ENCODE measurements at regions not wholly inside any gene's neighbourhood (a gene's known extent, or its start where the extent isn't known, plus 50 kb on each side); places are given as distances from the start of the nearest gene placed in this dataset.

- H3K79me2 ChIP-seq (ENCODE audit: control insufficient read depth, insufficient read depth, low read length) = no peaks in the 10 kb centered on the region
- in situ Hi-C loops (cut with MboI) (no loop called here), intact Hi-C loops (cut with micrococcal nuclease; ENCODE audit: unreplicated experiment) (no loop called here)
- H2AFZ ChIP-seq (ENCODE audit: control insufficient read depth, low read depth, low read length) = no peak overlapping the region
- no peak overlapping the region for H3K4me2 ChIP-seq (ENCODE audit: control insufficient read depth, insufficient read depth)
- FAIRE-seq (no peak), ATAC-seq (no peak), DNase-seq (ENCODE audit: low read depth, low spot score) (no peak)
- H3K9ac ChIP-seq (ENCODE audit: control insufficient read depth, insufficient read depth, low read length) = no peak overlapping the region
- ChIA-PET POLR2A (no interaction called here), CTCF (no interaction called here), SMC1A (ENCODE audit: uncharacterized antibody, unreplicated experiment) (no interaction called here), RAD21 (ENCODE audit: unreplicated experiment) (no interaction called here)
- H3K9me3 ChIP-seq (replicated peaks; ENCODE audit: control insufficient read depth, insufficient read depth, low read length) = no peaks in the 10 kb centered on the region
- H4K20me1 ChIP-seq (ENCODE audit: control insufficient read depth, insufficient read depth) = no peaks in the 10 kb centered on the region
- BruUV-seq (replicated peaks) = no TSS peak
- no peaks in the 10 kb centered on the region for H3K4me1 ChIP-seq (ENCODE audit: control insufficient read depth, insufficient read depth, low read length)
- TF ChIP-seq RCOR1 (conservative IDR thresholded peaks at IDR 0.05; ENCODE audit: low read depth, low read length) = no peak
- no peak for TF ChIP-seq POLR2AphosphoS5 (IDR thresholded peaks at IDR 0.05; ENCODE audit: low read length)
- TF ChIP-seq ZSCAN29 (IDR thresholded peaks at IDR 0.05) = no peak
- TF ChIP-seq CHD4 (IDR thresholded peaks at IDR 0.05) = no peak
- no peak for TF ChIP-seq HDAC2 (IDR thresholded peaks at IDR 0.05)
- TF ChIP-seq CEBPB (IDR thresholded peaks at IDR 0.05; ENCODE audit: borderline replicate concordance in 1 of 2, low read depth in 2 of 2, low read length in 2 of 2) = no peak
- TF ChIP-seq, protein P1, sequence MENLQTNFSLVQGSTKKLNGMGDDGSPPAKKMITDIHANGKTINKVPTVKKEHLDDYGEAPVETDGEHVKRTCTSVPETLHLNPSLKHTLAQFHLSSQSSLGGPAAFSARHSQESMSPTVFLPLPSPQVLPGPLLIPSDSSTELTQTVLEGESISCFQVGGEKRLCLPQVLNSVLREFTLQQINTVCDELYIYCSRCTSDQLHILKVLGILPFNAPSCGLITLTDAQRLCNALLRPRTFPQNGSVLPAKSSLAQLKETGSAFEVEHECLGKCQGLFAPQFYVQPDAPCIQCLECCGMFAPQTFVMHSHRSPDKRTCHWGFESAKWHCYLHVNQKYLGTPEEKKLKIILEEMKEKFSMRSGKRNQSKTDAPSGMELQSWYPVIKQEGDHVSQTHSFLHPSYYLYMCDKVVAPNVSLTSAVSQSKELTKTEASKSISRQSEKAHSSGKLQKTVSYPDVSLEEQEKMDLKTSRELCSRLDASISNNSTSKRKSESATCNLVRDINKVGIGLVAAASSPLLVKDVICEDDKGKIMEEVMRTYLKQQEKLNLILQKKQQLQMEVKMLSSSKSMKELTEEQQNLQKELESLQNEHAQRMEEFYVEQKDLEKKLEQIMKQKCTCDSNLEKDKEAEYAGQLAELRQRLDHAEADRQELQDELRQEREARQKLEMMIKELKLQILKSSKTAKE (IDR thresholded peaks at IDR 0.05; ENCODE audit: low read depth, poor library complexity, severe bottlenecking) = no peak
- TF ChIP-seq, protein P2, sequence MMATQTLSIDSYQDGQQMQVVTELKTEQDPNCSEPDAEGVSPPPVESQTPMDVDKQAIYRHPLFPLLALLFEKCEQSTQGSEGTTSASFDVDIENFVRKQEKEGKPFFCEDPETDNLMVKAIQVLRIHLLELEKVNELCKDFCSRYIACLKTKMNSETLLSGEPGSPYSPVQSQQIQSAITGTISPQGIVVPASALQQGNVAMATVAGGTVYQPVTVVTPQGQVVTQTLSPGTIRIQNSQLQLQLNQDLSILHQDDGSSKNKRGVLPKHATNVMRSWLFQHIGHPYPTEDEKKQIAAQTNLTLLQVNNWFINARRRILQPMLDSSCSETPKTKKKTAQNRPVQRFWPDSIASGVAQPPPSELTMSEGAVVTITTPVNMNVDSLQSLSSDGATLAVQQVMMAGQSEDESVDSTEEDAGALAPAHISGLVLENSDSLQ (IDR thresholded peaks at IDR 0.05) = no peak
- no peak for TF ChIP-seq ETV6 (conservative IDR thresholded peaks at IDR 0.05 in 1 of 2, IDR thresholded peaks at IDR 0.05 in 1 of 2; ENCODE audit: borderline replicate concordance in 1 of 2, low read depth in 1 of 2)
- TF ChIP-seq ATF2 (IDR thresholded peaks at IDR 0.05; ENCODE audit: low read length) = no peak
- TF ChIP-seq RELA (IDR thresholded peaks at IDR 0.05; ENCODE audit: borderline replicate concordance, partially characterized antibody) = no peak
- no peak for TF ChIP-seq TCF7 (IDR thresholded peaks at IDR 0.05; ENCODE audit: borderline replicate concordance)
- no peak for TF ChIP-seq GABPA (IDR thresholded peaks at IDR 0.05; ENCODE audit: low read depth)
- no peak for TF ChIP-seq EP300 (IDR thresholded peaks at IDR 0.05; ENCODE audit: borderline replicate concordance in 1 of 2, control insufficient read depth in 1 of 2, low read depth in 2 of 2, low read length in 2 of 2)
- TF ChIP-seq STAT1 (conservative IDR thresholded peaks at IDR 0.05) = no peak
- no peak for TF ChIP-seq CBX5 (IDR thresholded peaks at IDR 0.05; ENCODE audit: low read depth)
- no peak for TF ChIP-seq ASH2L (IDR thresholded peaks at IDR 0.05; ENCODE audit: borderline replicate concordance, low read depth)
- TF ChIP-seq MEF2B (IDR thresholded peaks at IDR 0.05; ENCODE audit: partially characterized antibody, poor library complexity, severe bottlenecking) = no peak
- TF ChIP-seq BRCA1 (IDR thresholded peaks at IDR 0.05; ENCODE audit: low read depth, low read length) = no peak
- H3K27me3 ChIP-seq (replicated peaks in 1 of 2; ENCODE audit: control insufficient read depth in 2 of 2, insufficient read depth in 2 of 2, low read length in 1 of 2) = peaks cover 0 to 1% of the 10 kb centered on the region in 2 experiments; a peak in 1 of 4 replicates
- WGBS (ENCODE audit: insufficient coverage, insufficient replicate concordance, low lambda C conversion rate, missing lambda C conversion rate) = 38% methylated on average over 7 of the region's 7 CpGs
- H3K36me3 ChIP-seq (ENCODE audit: control insufficient read depth in 2 of 2, insufficient read depth in 2 of 2, low read length in 1 of 2) = no peaks in the 10 kb centered on the region
- no peak overlapping the region for H3K27ac ChIP-seq (ENCODE audit: control insufficient read depth, insufficient read depth)
- no peak overlapping the region for H3K4me3 ChIP-seq
Measured at GRCh38 chr2:71827973-71828372, 319.7 kb downstream of the CYP26B1 start.

All from GM12878 (cell line).